Activated CD4-positive, alpha-beta T cell treated with anti-CD3 and anti-CD28 coated beads, Interleukin-2, Interleukin-4, amounts not matched to agents 100 ng/mL and 50 ng/mL, durations not matched to agents 16 hours and 8 hours (primary cell): ENCODE measurements at regions not wholly inside any gene's neighbourhood (a gene's known extent, or its start where the extent isn't known, plus 50 kb on each side); places are given as distances from the start of the nearest gene placed in this dataset.
A peak's percentile ranks its signal among the peaks of the same experiment; 100 is the strongest.
"Not testable (repeated sequence)": the region's sequence is repeated elsewhere in the genome, so short reads cannot be mapped to it uniquely, and the experiment has no call there.

Experiments used
- DNase-seq: peaks from one replicate; pipeline ENCODE4 v3.0.0-alpha.2; 2020; ENCODE audit warnings: low spot score

GRCh38 chr9:129414377-129414992 is 206.4 kb downstream of the C9orf50 start:
- DNase-seq, result no peak

- peak; percentile 98 for DNase-seq
Measured at GRCh38 chr9:129413537-129414376, 207.1 kb downstream of the C9orf50 start.

- peak; percentile 25 for DNase-seq
Measured at GRCh38 chr9:129412814-129413536, 207.9 kb downstream of the C9orf50 start.

GRCh38 chr9:129412176-129412813 is 208.6 kb downstream of the C9orf50 start:
- not testable (repeated sequence) for DNase-seq

- no peak for DNase-seq
Measured at GRCh38 chr9:129411501-129412175, 209.3 kb downstream of the C9orf50 start.

GRCh38 chr9:129410226-129410625 is 210.7 kb downstream of the C9orf50 start:
- DNase-seq, result no peak

- DNase-seq, result no peak
Measured at GRCh38 chr9:129408535-129409215, 212.2 kb downstream of the C9orf50 start.

- no peak for DNase-seq
Measured at GRCh38 chr9:129407905-129408452, 212.9 kb downstream of the C9orf50 start.

GRCh38 chr9:129406278-129407225 is 214.3 kb downstream of the C9orf50 start:
- DNase-seq, result no peak

GRCh38 chr9:129405827-129406213 is 215.1 kb downstream of the C9orf50 start:
- no peak for DNase-seq

- DNase-seq, result no peak
Measured at GRCh38 chr9:129405089-129405826, 215.6 kb downstream of the C9orf50 start.

- DNase-seq, result no peak
Measured at GRCh38 chr9:129404621-129405020, 216.3 kb downstream of the C9orf50 start.

GRCh38 chr9:129403779-129404620 is 216.9 kb downstream of the C9orf50 start:
- no peak for DNase-seq

- DNase-seq, result no peak
Measured at GRCh38 chr9:129402931-129403778, 217.7 kb downstream of the C9orf50 start.

- no peak for DNase-seq
Measured at GRCh38 chr9:129402371-129402739, 218.5 kb downstream of the C9orf50 start.

GRCh38 chr9:129401623-129402370 is 219.1 kb downstream of the C9orf50 start:
- no peak for DNase-seq
